Activated CD8-positive, alpha-beta T cell treated with anti-CD3 and anti-CD28 coated beads for 36 hours (primary cell): ENCODE measurements at regions not wholly inside any gene's neighbourhood (a gene's known extent, or its start where the extent isn't known, plus 50 kb on each side); places are given as distances from the start of the nearest gene placed in this dataset.
"Not testable (repeated sequence)": the region's sequence is repeated elsewhere in the genome, so short reads cannot be mapped to it uniquely, and the experiment has no call there.

ENCODE experiments used
- ATAC-seq: fragments of 200-7000 bp; cut with Tn5 transposase; one replicate; pipeline ENCODE4 v1.10.0; 2021; ENCODE audit warnings: mild to moderate bottlenecking, moderate library complexity
- CTCF ChIA-PET: fragments of 350-600 bp; sonication (Branson Sonifier 250); formaldehyde crosslinking; loops from one replicate; lab custom pipeline; 2021; ENCODE audit warnings: antibody characterized with exemption; lab: Charles Lee
- POLR2A ChIA-PET: fragments of 350-600 bp; sonication (Branson Sonifier 250); formaldehyde crosslinking; loops from one replicate; lab custom pipeline; 2021; ENCODE audit warnings: antibody characterized with exemption; lab: Charles Lee
- DNase-seq: peaks from one replicate; pipeline ENCODE4 v3.0.0-alpha.2; 2020
- H3K27ac Mint-ChIP-seq: one replicate; pipeline ENCODE4 v1.8.0; 2021; ENCODE audit warnings: mild to moderate bottlenecking, mixed read lengths
- H3K27me3 Mint-ChIP-seq: one replicate; pipeline ENCODE4 v1.8.0; 2021; ENCODE audit warnings: mixed read lengths
- H3K36me3 Mint-ChIP-seq: one replicate; pipeline ENCODE4 v1.8.0; 2021; ENCODE audit warnings: low read depth, mixed read lengths
- H3K4me1 Mint-ChIP-seq: one replicate; pipeline ENCODE4 v1.8.0; 2021; ENCODE audit warnings: low read depth, mixed read lengths
- H3K4me3 Mint-ChIP-seq: one replicate; pipeline ENCODE4 v1.8.0; 2021; ENCODE audit warnings: mild to moderate bottlenecking, moderate library complexity, mixed read lengths
- H3K9me3 Mint-ChIP-seq: one replicate; pipeline ENCODE4 v1.8.0; 2021; ENCODE audit warnings: mixed read lengths
- intact Hi-C: fragments of 100-400 bp; cut with micrococcal nuclease; formaldehyde crosslinking; loops from one replicate; pipeline ENCODE4 v1.10.0; 2022
- TF ChIP-seq, protein P1 (sequence below): fragments of 200-600 bp; IDR thresholded peaks from one replicate; pipeline ENCODE4 v1.8.0; 2022; ENCODE audit warnings: antibody characterized with exemption, mild to moderate bottlenecking

DNA sequence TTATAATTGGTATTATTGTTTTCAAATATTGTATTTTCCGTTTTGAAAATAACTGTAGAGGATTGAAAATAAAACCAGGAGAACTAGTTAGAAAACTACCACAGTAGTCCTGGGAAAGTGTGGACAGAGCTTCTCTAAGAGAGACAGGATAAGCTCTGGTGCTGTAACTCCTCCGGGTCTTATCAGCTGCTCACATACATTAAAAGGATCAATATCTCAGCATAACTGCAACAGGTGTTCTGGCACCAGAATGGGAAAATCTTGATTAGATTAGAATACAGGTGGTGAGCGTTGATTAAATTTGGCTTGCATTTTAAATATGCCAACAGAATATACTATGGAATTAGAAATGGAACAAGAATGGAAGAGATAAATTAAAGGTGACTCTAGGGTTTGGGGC, 1138.9 kb upstream of the ADGRB3 start:
- ATAC-seq (no peak), DNase-seq (no peak)
- H3K4me3 Mint-ChIP-seq, result no peak overlapping the region

DNA sequence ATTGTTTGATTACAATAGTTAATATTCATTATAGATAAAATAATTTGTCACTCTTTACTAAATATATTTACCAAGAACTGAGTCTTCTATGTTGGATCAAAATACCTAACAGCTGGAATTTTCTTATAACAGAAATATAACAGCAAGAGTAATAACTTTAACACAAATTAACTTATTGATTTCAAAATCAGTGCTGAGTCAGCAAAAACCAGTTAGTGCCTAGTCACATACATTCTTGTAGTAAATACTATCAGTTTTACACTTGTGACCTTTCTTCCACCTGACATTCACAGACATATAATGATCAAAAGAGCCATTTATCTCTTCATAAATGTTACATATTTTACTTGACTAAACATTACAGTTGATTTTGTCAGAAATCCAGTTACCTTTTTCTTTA, 1141.4 kb upstream of the ADGRB3 start:
- TF ChIP-seq, protein P1, sequence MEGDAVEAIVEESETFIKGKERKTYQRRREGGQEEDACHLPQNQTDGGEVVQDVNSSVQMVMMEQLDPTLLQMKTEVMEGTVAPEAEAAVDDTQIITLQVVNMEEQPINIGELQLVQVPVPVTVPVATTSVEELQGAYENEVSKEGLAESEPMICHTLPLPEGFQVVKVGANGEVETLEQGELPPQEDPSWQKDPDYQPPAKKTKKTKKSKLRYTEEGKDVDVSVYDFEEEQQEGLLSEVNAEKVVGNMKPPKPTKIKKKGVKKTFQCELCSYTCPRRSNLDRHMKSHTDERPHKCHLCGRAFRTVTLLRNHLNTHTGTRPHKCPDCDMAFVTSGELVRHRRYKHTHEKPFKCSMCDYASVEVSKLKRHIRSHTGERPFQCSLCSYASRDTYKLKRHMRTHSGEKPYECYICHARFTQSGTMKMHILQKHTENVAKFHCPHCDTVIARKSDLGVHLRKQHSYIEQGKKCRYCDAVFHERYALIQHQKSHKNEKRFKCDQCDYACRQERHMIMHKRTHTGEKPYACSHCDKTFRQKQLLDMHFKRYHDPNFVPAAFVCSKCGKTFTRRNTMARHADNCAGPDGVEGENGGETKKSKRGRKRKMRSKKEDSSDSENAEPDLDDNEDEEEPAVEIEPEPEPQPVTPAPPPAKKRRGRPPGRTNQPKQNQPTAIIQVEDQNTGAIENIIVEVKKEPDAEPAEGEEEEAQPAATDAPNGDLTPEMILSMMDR, result no peak
- H3K36me3 Mint-ChIP-seq, result no peaks in the 10 kb centered on the region
- H3K9me3 Mint-ChIP-seq, result peaks cover 16% of the 10 kb centered on the region
- no peaks in the 10 kb centered on the region for H3K4me1 Mint-ChIP-seq
- no peak overlapping the region for H3K4me3 Mint-ChIP-seq
- H3K27me3 Mint-ChIP-seq, result no peaks in the 10 kb centered on the region
- ChIA-PET POLR2A (no interaction called here), CTCF (no interaction called here)
- no peak overlapping the region for H3K27ac Mint-ChIP-seq
- DNase-seq, result no peak
- ATAC-seq, result no peak
- intact Hi-C loops, result no loop called here

More for the DNA sequence above, 1138.9 kb upstream of the ADGRB3 start:
- no peaks in the 10 kb centered on the region for H3K4me1 Mint-ChIP-seq
- H3K36me3 Mint-ChIP-seq, result no peaks in the 10 kb centered on the region
- no peaks in the 10 kb centered on the region for H3K27me3 Mint-ChIP-seq
- TF ChIP-seq, protein P1, result no peak
- CTCF ChIA-PET, result no interaction called here
- intact Hi-C loops, result no loop called here
- H3K27ac Mint-ChIP-seq, result no peak overlapping the region
- POLR2A ChIA-PET, result no interaction called here
- peaks cover 11% of the 10 kb centered on the region for H3K9me3 Mint-ChIP-seq

- intact Hi-C loops, result no loop called here
- Mint-ChIP-seq H3K27ac (no peak overlapping the region), H3K4me1 (no peaks in the 10 kb centered on the region), H3K9me3 (peaks cover 5% of the 10 kb centered on the region), H3K36me3 (no peaks in the 10 kb centered on the region), H3K27me3 (no peaks in the 10 kb centered on the region), H3K4me3 (no peak overlapping the region)
- TF ChIP-seq, protein P1, result no peak
- ATAC-seq, result no peak
- ChIA-PET CTCF (no interaction called here), POLR2A (no interaction called here)
- DNase-seq, result no peak
Observed at GRCh38 chr6:67475700-67476099, 1159.4 kb upstream of the ADGRB3 start.

DNA sequence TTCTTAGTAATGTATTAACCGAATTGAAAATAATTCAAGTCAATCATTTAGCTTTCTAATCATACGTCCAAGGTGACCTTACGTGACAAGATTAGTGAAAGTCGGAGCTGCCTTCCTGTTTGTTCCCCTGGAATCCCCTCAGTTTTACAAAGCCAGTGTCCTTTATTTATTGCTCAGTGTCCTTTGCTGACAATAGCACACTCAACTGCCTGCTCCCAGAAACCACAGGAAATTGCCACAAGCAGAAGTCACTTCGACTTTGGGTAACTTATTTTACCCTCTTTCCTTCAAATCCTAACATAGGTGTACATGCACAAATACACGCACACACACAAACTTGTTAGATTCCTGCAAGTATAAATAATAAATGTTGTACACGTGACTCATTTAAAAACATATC, 1167.7 kb upstream of the ADGRB3 start:
- intact Hi-C loops, result no loop called here
- ATAC-seq (no peak), DNase-seq (no peak)
- no peaks in the 10 kb centered on the region for H3K4me1 Mint-ChIP-seq
- CTCF ChIA-PET, result no interaction called here
- peaks cover 19% of the 10 kb centered on the region for H3K9me3 Mint-ChIP-seq
- no peaks in the 10 kb centered on the region for H3K36me3 Mint-ChIP-seq
- POLR2A ChIA-PET, result no interaction called here
- no peak overlapping the region for H3K4me3 Mint-ChIP-seq
- H3K27ac Mint-ChIP-seq, result no peak overlapping the region
- TF ChIP-seq, protein P1, result no peak
- H3K27me3 Mint-ChIP-seq, result no peaks in the 10 kb centered on the region

- H3K36me3 Mint-ChIP-seq, H3K27me3 Mint-ChIP-seq, CTCF ChIA-PET, intact Hi-C loops, H3K27ac Mint-ChIP-seq, ATAC-seq, H3K4me3 Mint-ChIP-seq, DNase-seq, POLR2A ChIA-PET, H3K4me1 Mint-ChIP-seq: not testable (repeated sequence)
- peaks cover 34% of the 10 kb centered on the region for H3K9me3 Mint-ChIP-seq
Observed at GRCh38 chr6:67462725-67463124, 1172.4 kb upstream of the ADGRB3 start.

GRCh38 chr6:67459556-67459955, 1175.5 kb upstream of the ADGRB3 start:
- intact Hi-C loops, result no loop called here
- DNase-seq (no peak), ATAC-seq (no peak)
- Mint-ChIP-seq H3K9me3 (peaks cover 33% of the 10 kb centered on the region), H3K27ac (no peak overlapping the region), H3K36me3 (peaks cover 2% of the 10 kb centered on the region), H3K4me1 (no peaks in the 10 kb centered on the region), H3K27me3 (no peaks in the 10 kb centered on the region), H3K4me3 (no peak overlapping the region)
- ChIA-PET POLR2A (no interaction called here), CTCF (no interaction called here)
- TF ChIP-seq, protein P1, result no peak
